Osteoblast (primary cell): ENCODE measurements at regions not wholly inside any gene's neighbourhood (a gene's known extent, or its start where the extent isn't known, plus 50 kb on each side); places are given as distances from the start of the nearest gene placed in this dataset.

Experiments
- DNase-seq: peaks from one replicate; pipeline ENCODE4 v3.0.0; 2011; ENCODE audit warnings: low spot score, mixed read lengths; ENCODE audit not compliant: insufficient read length; ENCODE audit errors: missing footprints
- H2AFZ ChIP-seq: 2 replicates; pipeline ENCODE4 v1.6.0; 2011; ENCODE audit warnings: mild to moderate bottlenecking, low read length
- H3K27ac ChIP-seq: 2 replicates; pipeline ENCODE4 v1.5.1; 2011; ENCODE audit warnings: mild to moderate bottlenecking, low read depth, low read length, moderate library complexity
- H3K27me3 ChIP-seq: 2 replicates; pipeline ENCODE4 v1.6.0; 2012; ENCODE audit warnings: mild to moderate bottlenecking, control low read depth, inconsistent platforms, low read length, moderate library complexity; ENCODE audit not compliant: insufficient read depth
- H3K36me3 ChIP-seq: 2 replicates; pipeline ENCODE4 v1.5.1; 2011; ENCODE audit warnings: mild to moderate bottlenecking, low read length, control low read depth, moderate library complexity; ENCODE audit not compliant: insufficient read depth
- H3K4me1 ChIP-seq: 2 replicates; pipeline ENCODE4 v1.5.1; 2011; ENCODE audit warnings: mild to moderate bottlenecking, low read length, control low read depth, moderate library complexity; ENCODE audit not compliant: insufficient read depth
- H3K4me2 ChIP-seq: 2 replicates; pipeline ENCODE4 v1.6.0; 2011; ENCODE audit warnings: mild to moderate bottlenecking, low read length; ENCODE audit not compliant: insufficient read depth
- H3K4me3 ChIP-seq: fragments of 200-600 bp; sonication (generic); 3 replicates; pipeline ENCODE4 v1.5.1; 2012; ENCODE audit warnings: mild to moderate bottlenecking, low read length, inconsistent platforms; ENCODE audit not compliant: insufficient read depth
- H3K79me2 ChIP-seq: 2 replicates; pipeline ENCODE4 v1.6.0; 2012; ENCODE audit warnings: mild to moderate bottlenecking, low read length, control low read depth, inconsistent platforms; ENCODE audit not compliant: insufficient read depth
- H3K9me3 ChIP-seq: 2 replicates; pipeline ENCODE4 v1.5.1; 2011; ENCODE audit warnings: low read depth, low read length, control low read depth
- H4K20me1 ChIP-seq: 2 replicates; pipeline ENCODE4 v1.6.0; 2012; ENCODE audit warnings: mild to moderate bottlenecking, low read length, control low read depth; ENCODE audit not compliant: insufficient read depth
- CTCF ChIP-seq: IDR thresholded peaks from 2 replicates; pipeline ENCODE4 v1.5.1; 2011; ENCODE audit warnings: mild to moderate bottlenecking, low read depth, low read length, moderate library complexity; ENCODE audit errors: extremely low read depth

- H3K4me1 ChIP-seq, result peaks cover 6% of the 10 kb centered on the region
- no peak overlapping the region for H3K4me3 ChIP-seq
- peaks cover 16% of the 10 kb centered on the region for H3K36me3 ChIP-seq
- no peaks in the 10 kb centered on the region for H3K27me3 ChIP-seq
- H3K9me3 ChIP-seq, result no peaks in the 10 kb centered on the region
- TF ChIP-seq CTCF, result no peak
- H3K27ac ChIP-seq, result no peak overlapping the region
- H2AFZ ChIP-seq, result no peak overlapping the region
- no peak overlapping the region for H3K4me2 ChIP-seq
- H3K79me2 ChIP-seq, result no peaks in the 10 kb centered on the region
- H4K20me1 ChIP-seq, result no peaks in the 10 kb centered on the region
- no peak for DNase-seq
Observed at GRCh38 chr16:27721531-27722181, 171.7 kb downstream of the KATNIP start.

- TF ChIP-seq CTCF, result no peak
- H3K4me2 ChIP-seq, result no peak overlapping the region
- no peaks in the 10 kb centered on the region for H3K79me2 ChIP-seq
- H3K36me3 ChIP-seq, result peaks cover 16% of the 10 kb centered on the region
- H3K27ac ChIP-seq, result no peak overlapping the region
- no peaks in the 10 kb centered on the region for H3K27me3 ChIP-seq
- no peak overlapping the region for H3K4me3 ChIP-seq
- peaks cover 6% of the 10 kb centered on the region for H3K4me1 ChIP-seq
- no peaks in the 10 kb centered on the region for H4K20me1 ChIP-seq
- no peak overlapping the region for H2AFZ ChIP-seq
- no peaks in the 10 kb centered on the region for H3K9me3 ChIP-seq
- no peak for DNase-seq
Observed at GRCh38 chr16:27722207-27722606, 172.3 kb downstream of the KATNIP start.

- Histone ChIP-seq H3K9me3 (no peaks in the 10 kb centered on the region), H3K79me2 (no peaks in the 10 kb centered on the region), H3K4me1 (peaks cover 6% of the 10 kb centered on the region), H3K4me2 (no peak overlapping the region), H3K36me3 (peaks cover 20% of the 10 kb centered on the region), H2AFZ (no peak overlapping the region), H3K27ac (no peak overlapping the region), H3K4me3 (no peak overlapping the region), H3K27me3 (no peaks in the 10 kb centered on the region), H4K20me1 (no peaks in the 10 kb centered on the region)
- no peak for TF ChIP-seq CTCF
- no peak for DNase-seq
Observed at GRCh38 chr16:27722892-27723450, 173.0 kb downstream of the KATNIP start.

- no peak for DNase-seq
Observed at GRCh38 chr16:27723711-27724481, 174.0 kb downstream of the KATNIP start.

More at GRCh38 chr16:27723711-27724481, 174.0 kb downstream of the KATNIP start:
- Histone ChIP-seq H3K4me2 (no peak overlapping the region), H3K27ac (no peak overlapping the region), H3K27me3 (no peaks in the 10 kb centered on the region), H3K36me3 (peaks cover 23% of the 10 kb centered on the region), H3K79me2 (no peaks in the 10 kb centered on the region), H3K4me1 (peaks cover 6% of the 10 kb centered on the region), H3K4me3 (no peak overlapping the region), H2AFZ (no peak overlapping the region), H4K20me1 (no peaks in the 10 kb centered on the region), H3K9me3 (no peaks in the 10 kb centered on the region)
- no peak for TF ChIP-seq CTCF
